K562 (cell line): ENCODE measurements at regions not wholly inside any gene's neighbourhood (a gene's known extent, or its start where the extent isn't known, plus 50 kb on each side); places are given as distances from the start of the nearest gene placed in this dataset.

Experiments used
- ARNT ChIP-seq, 2 experiments: fragments of 450-650 bp; IDR thresholded peaks; 2 replicates each; pipeline ENCODE4 v1.6.1; 2016; ENCODE audit warnings: mild to moderate bottlenecking in 1 of 2
- ZKSCAN8 ChIP-seq: fragments of 200-800 bp; sonication (Bioruptor generic); IDR thresholded peaks from 2 replicates; pipeline ENCODE4 v1.6.1; 2016; ENCODE audit warnings: missing genetic modification characterization, missing compliant biosample characterization
- ZNF436 ChIP-seq: fragments of 250-450, 450-650 bp; sonication (Bioruptor Pico); formaldehyde crosslinking; IDR thresholded peaks from 2 replicates; pipeline ENCODE4 v1.7.0; 2020; ENCODE audit warnings: mild to moderate bottlenecking
- TF ChIP-seq, protein P1 (sequence below): sonication (generic); formaldehyde crosslinking; IDR thresholded peaks from 2 replicates; pipeline ENCODE4 v1.4.0; 2020; ENCODE audit warnings: mild to moderate bottlenecking, missing genetic modification reagents
- TF ChIP-seq, protein P2 (sequence below): fragments of 450-650 bp; formaldehyde crosslinking; IDR thresholded peaks from 2 replicates; pipeline ENCODE4 v1.4.0; 2020; ENCODE audit warnings: mild to moderate bottlenecking, moderate library complexity
- TF ChIP-seq, protein P3 (sequence below): fragments of 250-450 bp; sonication (Bioruptor Pico); IDR thresholded peaks from 2 replicates; pipeline ENCODE4 v1.4.0; 2020; ENCODE audit warnings: borderline replicate concordance

DNA sequence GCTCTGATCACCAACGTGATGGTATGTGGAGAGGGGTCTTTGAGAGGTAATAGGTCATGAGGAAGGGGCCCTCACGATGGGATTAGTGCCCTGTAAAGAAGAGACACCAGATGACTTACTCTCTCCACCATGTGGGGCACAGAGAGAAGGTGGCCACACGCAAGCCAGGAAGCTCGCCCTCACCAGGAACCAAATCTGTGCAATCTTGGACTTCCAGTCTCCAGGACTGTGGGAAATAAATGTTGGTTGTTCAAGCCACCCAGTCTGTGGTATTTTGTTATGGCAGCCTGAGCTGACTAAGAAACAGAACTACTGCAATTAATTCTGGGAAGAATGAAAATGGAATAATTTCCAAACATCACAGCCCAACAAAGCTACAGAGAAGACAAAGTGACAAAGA is 117.5 kb downstream of the SNX19 start (continued):
- TF ChIP-seq, protein P1, sequence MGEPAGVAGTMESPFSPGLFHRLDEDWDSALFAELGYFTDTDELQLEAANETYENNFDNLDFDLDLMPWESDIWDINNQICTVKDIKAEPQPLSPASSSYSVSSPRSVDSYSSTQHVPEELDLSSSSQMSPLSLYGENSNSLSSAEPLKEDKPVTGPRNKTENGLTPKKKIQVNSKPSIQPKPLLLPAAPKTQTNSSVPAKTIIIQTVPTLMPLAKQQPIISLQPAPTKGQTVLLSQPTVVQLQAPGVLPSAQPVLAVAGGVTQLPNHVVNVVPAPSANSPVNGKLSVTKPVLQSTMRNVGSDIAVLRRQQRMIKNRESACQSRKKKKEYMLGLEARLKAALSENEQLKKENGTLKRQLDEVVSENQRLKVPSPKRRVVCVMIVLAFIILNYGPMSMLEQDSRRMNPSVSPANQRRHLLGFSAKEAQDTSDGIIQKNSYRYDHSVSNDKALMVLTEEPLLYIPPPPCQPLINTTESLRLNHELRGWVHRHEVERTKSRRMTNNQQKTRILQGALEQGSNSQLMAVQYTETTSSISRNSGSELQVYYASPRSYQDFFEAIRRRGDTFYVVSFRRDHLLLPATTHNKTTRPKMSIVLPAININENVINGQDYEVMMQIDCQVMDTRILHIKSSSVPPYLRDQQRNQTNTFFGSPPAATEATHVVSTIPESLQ (CRISPR knock-in tag): no peak
- TF ChIP-seq ZNF436 (no peak), ZKSCAN8 (CRISPR knock-in tag) (no peak), ARNT (IDR thresholded peaks at IDR 0.05) (no peak)
- TF ChIP-seq, protein P2, sequence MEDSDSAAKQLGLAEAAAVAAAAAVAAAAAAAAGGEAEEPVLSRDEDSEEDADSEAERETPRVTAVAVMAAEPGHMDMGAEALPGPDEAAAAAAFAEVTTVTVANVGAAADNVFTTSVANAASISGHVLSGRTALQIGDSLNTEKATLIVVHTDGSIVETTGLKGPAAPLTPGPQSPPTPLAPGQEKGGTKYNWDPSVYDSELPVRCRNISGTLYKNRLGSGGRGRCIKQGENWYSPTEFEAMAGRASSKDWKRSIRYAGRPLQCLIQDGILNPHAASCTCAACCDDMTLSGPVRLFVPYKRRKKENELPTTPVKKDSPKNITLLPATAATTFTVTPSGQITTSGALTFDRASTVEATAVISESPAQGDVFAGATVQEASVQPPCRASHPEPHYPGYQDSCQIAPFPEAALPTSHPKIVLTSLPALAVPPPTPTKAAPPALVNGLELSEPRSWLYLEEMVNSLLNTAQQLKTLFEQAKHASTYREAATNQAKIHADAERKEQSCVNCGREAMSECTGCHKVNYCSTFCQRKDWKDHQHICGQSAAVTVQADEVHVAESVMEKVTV (CRISPR knock-in tag): no peak
- TF ChIP-seq, protein P3, sequence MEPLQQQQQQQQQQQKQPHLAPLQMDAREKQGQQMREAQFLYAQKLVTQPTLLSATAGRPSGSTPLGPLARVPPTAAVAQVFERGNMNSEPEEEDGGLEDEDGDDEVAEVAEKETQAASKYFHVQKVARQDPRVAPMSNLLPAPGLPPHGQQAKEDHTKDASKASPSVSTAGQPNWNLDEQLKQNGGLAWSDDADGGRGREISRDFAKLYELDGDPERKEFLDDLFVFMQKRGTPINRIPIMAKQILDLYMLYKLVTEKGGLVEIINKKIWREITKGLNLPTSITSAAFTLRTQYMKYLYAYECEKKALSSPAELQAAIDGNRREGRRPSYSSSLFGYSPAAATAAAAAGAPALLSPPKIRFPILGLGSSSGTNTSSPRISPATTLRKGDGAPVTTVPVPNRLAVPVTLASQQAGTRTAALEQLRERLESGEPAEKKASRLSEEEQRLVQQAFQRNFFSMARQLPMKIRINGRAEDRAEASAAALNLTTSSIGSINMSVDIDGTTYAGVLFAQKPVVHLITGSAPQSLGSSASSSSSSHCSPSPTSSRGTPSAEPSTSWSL (CRISPR knock-in tag): no peak
- TF ChIP-seq, all 486 proteins: peak for 0
